ENCODE measurements at regions not wholly inside any gene's neighbourhood (a gene's known extent, or its start where the extent isn't known, plus 50 kb on each side); places are given as distances from the start of the nearest gene placed in this dataset.

DNA sequence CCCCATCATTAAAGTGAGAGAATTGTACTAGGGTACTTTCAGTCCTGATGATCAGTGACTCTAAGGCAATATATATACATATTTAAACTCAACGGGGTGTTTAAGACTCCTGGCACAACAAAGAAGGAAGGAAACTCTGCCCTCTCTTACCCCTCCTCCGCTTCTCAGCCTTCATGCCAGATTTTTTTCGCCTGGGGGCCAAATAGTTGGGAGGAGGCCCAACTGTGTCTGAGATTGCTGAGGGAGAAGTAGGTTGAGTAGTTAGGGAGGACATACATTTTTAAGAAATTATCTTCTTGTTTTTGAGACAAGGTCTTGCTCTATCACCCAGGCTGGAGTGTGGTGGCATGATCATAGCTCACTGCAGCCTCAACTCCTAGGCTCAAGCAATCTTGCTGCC is 127.7 kb upstream of the SHB start:
- no peaks in the 10 kb centered on the region for H3K9me3 ChIP-seq (ENCODE audit: control insufficient read depth, insufficient read depth, low read depth, low read length)
- H3K36me3 ChIP-seq (ENCODE audit: control insufficient read depth, insufficient read depth, low read length), result no peaks in the 10 kb centered on the region
- intact Hi-C loops (cut with micrococcal nuclease; ENCODE audit: unreplicated experiment), result no loop called here
- no peaks in the 10 kb centered on the region for H3K27me3 ChIP-seq (ENCODE audit: control insufficient read depth, insufficient read depth, low read length)
- ATAC-seq, result no peak
- no peak overlapping the region for H3K4me3 ChIP-seq (ENCODE audit: low read depth in 2 of 2, low read length in 2 of 2)
- no TSS peak for BruUV-seq (replicated peaks)
- H3K27ac ChIP-seq (ENCODE audit: low read length), result no peak overlapping the region
- TF ChIP-seq, protein P1, sequence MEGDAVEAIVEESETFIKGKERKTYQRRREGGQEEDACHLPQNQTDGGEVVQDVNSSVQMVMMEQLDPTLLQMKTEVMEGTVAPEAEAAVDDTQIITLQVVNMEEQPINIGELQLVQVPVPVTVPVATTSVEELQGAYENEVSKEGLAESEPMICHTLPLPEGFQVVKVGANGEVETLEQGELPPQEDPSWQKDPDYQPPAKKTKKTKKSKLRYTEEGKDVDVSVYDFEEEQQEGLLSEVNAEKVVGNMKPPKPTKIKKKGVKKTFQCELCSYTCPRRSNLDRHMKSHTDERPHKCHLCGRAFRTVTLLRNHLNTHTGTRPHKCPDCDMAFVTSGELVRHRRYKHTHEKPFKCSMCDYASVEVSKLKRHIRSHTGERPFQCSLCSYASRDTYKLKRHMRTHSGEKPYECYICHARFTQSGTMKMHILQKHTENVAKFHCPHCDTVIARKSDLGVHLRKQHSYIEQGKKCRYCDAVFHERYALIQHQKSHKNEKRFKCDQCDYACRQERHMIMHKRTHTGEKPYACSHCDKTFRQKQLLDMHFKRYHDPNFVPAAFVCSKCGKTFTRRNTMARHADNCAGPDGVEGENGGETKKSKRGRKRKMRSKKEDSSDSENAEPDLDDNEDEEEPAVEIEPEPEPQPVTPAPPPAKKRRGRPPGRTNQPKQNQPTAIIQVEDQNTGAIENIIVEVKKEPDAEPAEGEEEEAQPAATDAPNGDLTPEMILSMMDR (IDR thresholded peaks at IDR 0.05), result no peak
- TF ChIP-seq SIN3A (IDR thresholded peaks at IDR 0.05; ENCODE audit: borderline replicate concordance, insufficient read depth, low read depth, low read length), result no peak
- no peak for TF ChIP-seq POLR2AphosphoS5 (IDR thresholded peaks at IDR 0.05; ENCODE audit: low read depth, low read length)
- no peak for TF ChIP-seq TCF7L2 (IDR thresholded peaks at IDR 0.05; ENCODE audit: low read depth, low read length)
- TF ChIP-seq, protein P2, sequence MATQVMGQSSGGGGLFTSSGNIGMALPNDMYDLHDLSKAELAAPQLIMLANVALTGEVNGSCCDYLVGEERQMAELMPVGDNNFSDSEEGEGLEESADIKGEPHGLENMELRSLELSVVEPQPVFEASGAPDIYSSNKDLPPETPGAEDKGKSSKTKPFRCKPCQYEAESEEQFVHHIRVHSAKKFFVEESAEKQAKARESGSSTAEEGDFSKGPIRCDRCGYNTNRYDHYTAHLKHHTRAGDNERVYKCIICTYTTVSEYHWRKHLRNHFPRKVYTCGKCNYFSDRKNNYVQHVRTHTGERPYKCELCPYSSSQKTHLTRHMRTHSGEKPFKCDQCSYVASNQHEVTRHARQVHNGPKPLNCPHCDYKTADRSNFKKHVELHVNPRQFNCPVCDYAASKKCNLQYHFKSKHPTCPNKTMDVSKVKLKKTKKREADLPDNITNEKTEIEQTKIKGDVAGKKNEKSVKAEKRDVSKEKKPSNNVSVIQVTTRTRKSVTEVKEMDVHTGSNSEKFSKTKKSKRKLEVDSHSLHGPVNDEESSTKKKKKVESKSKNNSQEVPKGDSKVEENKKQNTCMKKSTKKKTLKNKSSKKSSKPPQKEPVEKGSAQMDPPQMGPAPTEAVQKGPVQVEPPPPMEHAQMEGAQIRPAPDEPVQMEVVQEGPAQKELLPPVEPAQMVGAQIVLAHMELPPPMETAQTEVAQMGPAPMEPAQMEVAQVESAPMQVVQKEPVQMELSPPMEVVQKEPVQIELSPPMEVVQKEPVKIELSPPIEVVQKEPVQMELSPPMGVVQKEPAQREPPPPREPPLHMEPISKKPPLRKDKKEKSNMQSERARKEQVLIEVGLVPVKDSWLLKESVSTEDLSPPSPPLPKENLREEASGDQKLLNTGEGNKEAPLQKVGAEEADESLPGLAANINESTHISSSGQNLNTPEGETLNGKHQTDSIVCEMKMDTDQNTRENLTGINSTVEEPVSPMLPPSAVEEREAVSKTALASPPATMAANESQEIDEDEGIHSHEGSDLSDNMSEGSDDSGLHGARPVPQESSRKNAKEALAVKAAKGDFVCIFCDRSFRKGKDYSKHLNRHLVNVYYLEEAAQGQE (IDR thresholded peaks at IDR 0.05; ENCODE audit: insufficient read depth in 1 of 2, low read depth in 2 of 2, low read length in 1 of 2), result no peak
- H3K4me1 ChIP-seq (ENCODE audit: control insufficient read depth, insufficient read depth, low read length), result no peaks in the 10 kb centered on the region
- in situ Hi-C loops (cut with HindIII; ENCODE audit: low pct_unique_long_range_greater_than_20kb, low sequenced_read_pairs), result no loop called here
- CTCF ChIA-PET, result no interaction called here
- POLR2A ChIA-PET, result no interaction called here
- DNase-seq (ENCODE audit: low read depth, low spot score), result no peak

DNA sequence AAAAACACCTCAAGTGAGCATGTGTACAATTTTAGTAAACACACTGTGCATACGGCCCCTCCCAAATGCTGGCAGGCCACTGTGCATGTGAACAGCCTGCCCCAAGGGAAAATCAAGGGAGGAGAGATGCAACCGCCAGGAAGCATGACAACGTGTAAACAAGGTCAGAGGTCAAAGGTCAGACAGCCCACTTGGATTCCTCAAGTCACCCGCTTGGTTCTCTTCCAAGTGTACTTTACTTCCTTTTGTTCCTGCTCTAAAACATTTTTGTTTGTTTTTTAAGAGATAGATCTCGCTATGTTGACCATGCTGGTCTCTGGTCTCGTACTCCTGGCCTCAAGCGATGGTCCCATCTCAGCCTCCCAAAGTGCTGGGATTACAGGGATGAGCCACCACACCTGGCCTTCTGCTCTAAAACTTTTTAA is 126.7 kb upstream of the SHB start:
- TF ChIP-seq, protein P1 (IDR thresholded peaks at IDR 0.05), result no peak
- TF ChIP-seq POLR2AphosphoS5 (IDR thresholded peaks at IDR 0.05; ENCODE audit: low read depth, low read length) (no peak), SIN3A (IDR thresholded peaks at IDR 0.05; ENCODE audit: borderline replicate concordance, insufficient read depth, low read depth, low read length) (no peak), TCF7L2 (IDR thresholded peaks at IDR 0.05; ENCODE audit: low read depth, low read length) (no peak)
- TF ChIP-seq, protein P2 (IDR thresholded peaks at IDR 0.05; ENCODE audit: insufficient read depth in 1 of 2, low read depth in 2 of 2, low read length in 1 of 2), result no peak
- in situ Hi-C loops (cut with HindIII; ENCODE audit: low pct_unique_long_range_greater_than_20kb, low sequenced_read_pairs) (no loop called here), intact Hi-C loops (cut with micrococcal nuclease; ENCODE audit: unreplicated experiment) (no loop called here)
- ATAC-seq (no peak), DNase-seq (ENCODE audit: low read depth, low spot score) (no peak)
- no peaks in the 10 kb centered on the region for H3K4me1 ChIP-seq (ENCODE audit: control insufficient read depth, insufficient read depth, low read length)
- no peak overlapping the region for H3K4me3 ChIP-seq (ENCODE audit: low read depth in 2 of 2, low read length in 2 of 2)
- POLR2A ChIA-PET, result no interaction called here
- no peaks in the 10 kb centered on the region for H3K9me3 ChIP-seq (ENCODE audit: control insufficient read depth, insufficient read depth, low read depth, low read length)
- no peak overlapping the region for H3K27ac ChIP-seq (ENCODE audit: low read length)
- BruUV-seq (replicated peaks), result no TSS peak
- no peaks in the 10 kb centered on the region for H3K36me3 ChIP-seq (ENCODE audit: control insufficient read depth, insufficient read depth, low read length)
- CTCF ChIA-PET, result no interaction called here
- no peaks in the 10 kb centered on the region for H3K27me3 ChIP-seq (ENCODE audit: control insufficient read depth, insufficient read depth, low read length)
